ENCODE measurements at regions not wholly inside any gene's neighbourhood (a gene's known extent, or its start where the extent isn't known, plus 50 kb on each side); places are given as distances from the start of the nearest gene placed in this dataset.
"Not testable (repeated sequence)": the region's sequence is repeated elsewhere in the genome, so short reads cannot be mapped to it uniquely, and the experiment has no call there.

DNA sequence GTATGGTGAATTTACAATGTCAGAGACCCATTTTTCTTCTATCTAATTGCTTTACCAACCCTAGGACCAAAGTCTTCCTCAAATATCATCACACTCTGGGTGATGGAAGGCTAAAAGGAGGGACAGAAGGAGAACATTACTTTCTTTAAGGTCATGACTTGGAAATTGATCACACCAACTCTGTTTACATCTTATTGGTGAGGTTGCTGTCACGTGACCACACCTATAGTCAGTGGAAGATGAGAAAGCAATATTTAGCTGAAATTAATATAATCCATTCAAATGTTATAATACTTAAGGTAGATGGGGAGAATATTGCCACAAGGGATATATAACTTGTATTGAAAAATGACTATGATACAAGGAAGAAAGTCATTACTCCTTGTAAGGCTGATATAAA, 183.6 kb upstream of the SMIM30 start:
- DNase-seq (ENCODE audit: low read depth) = no peak

DNA sequence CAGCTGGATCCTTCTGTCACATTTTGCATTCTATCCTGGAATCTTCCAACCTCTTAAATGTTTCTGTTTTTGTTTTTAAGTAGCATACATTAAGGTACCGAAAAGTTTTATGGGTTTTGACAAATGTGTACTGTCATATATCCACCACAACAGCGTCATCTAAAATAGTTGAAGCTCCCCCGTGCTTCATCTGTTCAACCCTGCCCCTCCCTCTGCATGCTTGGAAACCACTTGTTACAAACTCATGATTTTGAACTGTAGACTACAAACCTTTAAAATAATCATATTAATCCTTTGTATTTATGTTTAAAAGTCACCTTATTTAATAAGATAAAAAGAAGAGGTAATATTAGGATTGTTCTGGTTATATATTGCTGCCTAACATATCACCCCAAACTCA, 182.8 kb upstream of the SMIM30 start:
- DNase-seq (ENCODE audit: low read depth) = no peak

DNA sequence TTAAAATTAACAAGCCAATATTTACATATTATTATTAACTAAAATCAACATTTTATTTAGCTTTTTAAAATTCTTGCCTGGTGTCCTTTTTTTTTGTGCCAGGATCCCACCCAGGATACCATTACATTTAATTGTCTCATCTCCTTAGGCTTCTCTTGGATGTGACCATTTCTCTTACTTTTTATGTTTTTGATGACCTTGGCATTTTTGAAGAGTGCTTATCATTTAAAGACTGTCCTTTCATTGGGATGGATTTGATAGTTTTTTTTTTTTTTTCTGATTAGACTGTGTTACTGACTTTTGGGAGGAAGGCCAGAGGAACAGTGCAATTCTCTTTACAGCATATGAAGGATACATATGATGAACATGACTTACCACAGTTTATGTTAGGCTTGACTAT, 181.4 kb upstream of the SMIM30 start:
- no peak for DNase-seq (ENCODE audit: low read depth)

GRCh38 chr7:113298501-113298900, 180.1 kb upstream of the SMIM30 start:
- no peak for DNase-seq (ENCODE audit: low read depth)

DNA sequence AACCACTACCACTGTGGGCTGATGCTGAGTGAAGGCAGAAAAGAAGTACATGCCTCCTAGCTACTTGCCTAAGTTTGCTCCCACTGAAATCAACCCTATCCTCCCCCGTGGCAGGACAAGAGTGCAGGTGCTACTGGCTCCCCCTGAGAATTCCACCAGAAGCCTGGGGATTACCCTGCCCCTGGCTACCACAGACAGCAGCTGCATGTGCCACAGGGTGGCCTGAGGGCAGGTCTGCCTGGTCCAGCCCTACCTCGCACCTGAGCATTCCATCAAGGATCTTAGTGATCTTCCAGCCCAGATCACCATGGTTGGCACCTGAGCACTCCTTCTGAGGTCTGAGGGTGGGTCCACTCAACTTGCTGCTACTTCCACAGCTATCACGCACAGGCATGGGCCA, 176.4 kb upstream of the SMIM30 start:
- no peak for DNase-seq (ENCODE audit: low read depth)

GRCh38 chr7:113292105-113292504, 173.8 kb upstream of the SMIM30 start:
- DNase-seq (ENCODE audit: low read depth) = no peak

GRCh38 chr7:113291058-113291457, 172.7 kb upstream of the SMIM30 start:
- no peak for DNase-seq (ENCODE audit: low read depth)

DNA sequence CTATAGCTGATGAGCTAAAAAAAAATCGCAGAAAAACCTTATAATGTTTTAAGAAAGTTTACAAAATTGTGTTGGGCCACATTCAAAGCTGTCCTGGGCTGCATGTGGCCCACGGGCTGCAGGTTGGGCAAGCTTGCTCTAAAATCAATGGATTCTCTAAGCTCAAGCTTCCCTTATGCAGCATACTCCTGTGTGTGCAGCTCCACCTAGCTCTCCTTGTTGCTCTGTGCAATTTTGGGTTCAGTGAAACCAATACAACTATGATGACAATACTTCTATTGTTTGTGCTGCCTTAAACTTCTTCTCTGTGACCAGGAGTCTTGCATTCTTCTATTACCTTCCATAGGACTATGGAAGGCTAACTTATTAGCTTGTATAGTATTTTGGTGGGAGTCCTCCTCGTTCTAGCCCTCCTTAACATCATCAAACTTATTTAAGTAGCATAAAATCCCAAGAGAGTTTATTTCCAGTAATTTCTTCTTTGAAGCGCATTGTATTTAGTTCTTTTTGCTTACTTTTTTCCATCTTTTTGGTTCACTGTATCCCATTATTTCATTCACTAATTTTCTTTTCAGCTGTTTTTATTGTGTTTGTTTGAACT, 170.9 kb upstream of the SMIM30 start:
- no peak for DNase-seq (ENCODE audit: low read depth)

DNA sequence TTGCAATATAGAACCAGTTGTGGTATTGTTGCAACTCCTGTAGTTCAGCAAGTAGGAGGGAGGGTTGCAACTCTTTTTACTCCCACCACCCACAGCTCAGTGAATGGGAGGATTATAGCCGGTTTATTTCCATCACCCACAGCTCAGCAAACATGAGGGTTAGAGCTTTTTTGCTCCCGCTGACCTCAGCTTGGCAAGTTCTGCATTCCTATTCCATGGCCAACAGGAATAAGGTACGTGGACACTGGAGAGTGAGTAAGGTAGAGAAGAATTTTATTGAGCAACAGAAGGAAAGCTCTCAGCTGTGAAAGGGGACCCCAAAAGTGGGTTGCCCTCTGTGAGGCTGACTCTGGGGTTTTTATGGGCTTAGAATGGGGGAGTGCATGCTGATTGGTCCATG, 167.1 kb upstream of the SMIM30 start:
- no peak for DNase-seq (ENCODE audit: low read depth)

DNA sequence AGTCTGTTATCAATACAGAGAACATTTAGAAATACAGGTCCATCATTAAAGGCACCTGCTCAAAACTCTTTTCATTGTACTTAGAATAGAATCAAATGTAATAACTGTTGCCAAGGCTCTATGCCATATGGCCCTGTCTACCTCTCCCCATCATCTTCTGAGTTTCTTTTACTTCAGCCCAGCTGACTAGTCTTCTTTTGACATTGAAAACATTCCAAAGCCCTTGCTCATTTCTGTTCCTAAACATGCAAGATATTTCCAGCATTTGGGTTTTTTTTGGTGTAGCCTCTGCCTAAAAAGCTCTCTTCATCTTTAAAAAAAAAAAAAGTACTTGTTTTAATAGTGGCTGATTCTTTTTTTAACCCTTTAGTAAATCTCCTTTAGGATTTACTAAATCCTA, 165.5 kb upstream of the SMIM30 start:
- DNase-seq (ENCODE audit: low read depth) = no peak

DNA sequence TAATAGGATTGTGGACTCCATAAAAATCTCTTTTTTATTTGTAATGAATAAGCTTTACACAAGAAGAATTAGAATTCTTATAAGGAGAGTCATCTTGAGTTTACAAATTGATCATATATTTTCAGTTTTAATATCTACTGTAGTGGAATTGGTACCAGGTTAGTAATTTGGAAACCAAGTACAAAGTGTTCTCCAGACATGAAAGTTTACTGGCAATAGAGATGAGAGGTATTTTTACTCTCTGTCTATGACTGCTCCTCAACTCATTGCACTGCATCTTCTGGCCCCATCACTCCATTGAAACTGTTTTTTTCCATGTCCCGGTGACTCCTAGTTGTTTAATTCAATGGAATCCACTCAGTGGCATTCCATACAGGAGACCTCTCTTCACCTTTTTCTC, 164.5 kb upstream of the SMIM30 start:
- DNase-seq (ENCODE audit: low read depth) = no peak

- DNase-seq (ENCODE audit: low read depth) = no peak
Measured at GRCh38 chr7:113281223-113281622, 162.9 kb upstream of the SMIM30 start.

DNA sequence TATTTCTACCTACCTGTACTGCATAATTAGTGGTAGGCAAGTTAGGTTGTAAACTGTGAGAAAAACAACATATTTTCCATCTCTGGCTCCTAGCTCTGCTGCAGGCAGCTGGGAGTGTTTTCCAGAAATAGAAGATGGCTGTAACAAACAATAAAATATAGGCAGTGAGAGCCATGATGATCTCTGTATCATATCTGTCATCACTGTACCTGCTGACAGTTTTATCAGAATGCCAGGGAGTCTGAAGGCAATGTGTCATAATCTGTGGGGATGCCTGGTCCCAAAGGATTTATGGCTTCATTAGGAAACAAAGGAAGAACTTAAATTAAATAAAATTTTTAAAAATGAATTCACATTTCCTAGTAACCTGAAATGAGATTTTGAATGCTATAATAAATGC, 160.9 kb upstream of the SMIM30 start:
- DNase-seq (ENCODE audit: low read depth) = no peak

DNA sequence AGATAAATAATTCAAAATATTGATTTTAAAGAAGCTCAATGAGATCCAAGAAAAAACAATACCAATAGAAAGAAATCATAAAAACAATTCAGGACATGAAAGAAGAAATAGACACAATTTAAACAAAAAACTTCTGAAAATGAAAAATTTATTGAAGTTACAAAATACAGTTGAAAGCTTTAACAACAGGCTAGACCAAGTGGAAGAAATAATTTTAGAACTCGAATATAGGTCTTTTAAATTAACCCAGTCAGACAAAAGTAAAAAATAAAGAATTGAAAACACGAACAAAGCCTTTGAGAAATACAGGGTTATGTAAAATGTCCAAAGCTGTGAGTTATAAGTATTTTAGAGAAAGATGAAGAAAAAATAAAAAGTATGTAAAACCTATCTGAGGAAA, 152.4 kb upstream of the SMIM30 start:
- no peak for DNase-seq (ENCODE audit: low read depth)

GRCh38 chr7:113269592-113269991, 151.2 kb upstream of the SMIM30 start:
- not testable (repeated sequence) for DNase-seq (ENCODE audit: low read depth)

DNA sequence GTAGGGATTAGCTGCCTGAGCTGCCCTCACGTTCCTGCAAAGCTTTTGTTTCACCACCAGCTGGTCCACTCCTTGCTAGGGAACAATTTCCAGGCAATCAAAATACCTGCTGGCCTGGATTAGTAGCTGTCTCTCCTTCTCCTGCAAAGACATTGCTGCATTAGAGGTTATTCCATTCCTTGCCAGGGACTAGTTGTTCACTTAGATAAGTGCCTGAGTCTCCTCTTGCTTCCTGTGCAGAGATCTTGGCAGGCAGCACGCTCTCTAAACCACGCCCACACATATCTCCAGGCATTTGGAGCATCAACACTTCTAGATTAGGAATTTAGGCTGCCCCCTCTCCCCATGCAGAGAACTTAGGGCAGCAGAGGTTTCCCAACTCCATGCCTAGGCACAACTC, 150.4 kb upstream of the SMIM30 start:
- no peak for DNase-seq (ENCODE audit: low read depth)

DNA sequence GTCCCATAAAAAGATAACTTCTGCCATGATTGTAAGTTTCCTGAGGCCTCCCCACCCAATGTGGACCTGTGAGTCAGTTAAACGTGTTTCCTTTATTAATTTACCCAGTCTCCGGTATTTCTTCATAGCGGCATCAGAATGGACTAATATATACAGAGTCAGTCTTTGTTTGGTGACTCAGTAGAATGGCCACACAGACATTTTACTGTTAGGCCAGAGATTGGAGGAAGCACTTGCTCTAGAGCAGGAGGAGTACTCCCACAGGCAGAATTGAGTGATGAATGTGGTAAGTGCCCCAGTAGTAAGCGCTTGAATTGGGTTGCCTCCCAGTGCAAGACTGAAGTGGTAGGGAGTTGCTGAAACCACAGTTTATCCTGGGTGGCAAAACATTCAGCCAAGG, 149.5 kb upstream of the SMIM30 start:
- DNase-seq (ENCODE audit: low read depth) = no peak

DNA sequence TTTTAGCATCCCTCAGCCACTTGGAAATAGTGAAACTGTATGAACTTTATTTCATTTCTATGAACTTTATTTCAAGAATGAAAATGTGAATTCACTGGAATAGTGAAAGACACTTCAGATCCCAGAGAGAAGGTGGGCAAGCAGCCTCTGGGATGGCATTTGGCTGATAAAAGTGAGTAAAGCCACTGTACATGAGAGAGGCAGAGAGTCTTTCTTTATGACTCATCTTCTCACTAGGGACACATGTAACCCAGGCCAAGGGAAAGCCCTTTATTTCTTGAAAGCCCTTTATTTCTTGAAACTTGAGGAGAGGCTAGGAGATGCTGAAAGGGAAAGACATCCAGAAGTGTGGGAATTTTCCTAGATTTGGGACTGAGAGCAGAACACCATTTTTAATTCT, 148.9 kb upstream of the SMIM30 start:
- DNase-seq (ENCODE audit: low read depth) = no peak

GRCh38 chr7:113263749-113264148, 145.4 kb upstream of the SMIM30 start:
- no peak for DNase-seq (ENCODE audit: low read depth)

- DNase-seq (ENCODE audit: low read depth) = not testable (repeated sequence)
Measured at GRCh38 chr7:113263215-113263742, 144.9 kb upstream of the SMIM30 start.

GRCh38 chr7:113256883-113257531, 138.7 kb upstream of the SMIM30 start:
- no peak for DNase-seq (ENCODE audit: low read depth)

DNA sequence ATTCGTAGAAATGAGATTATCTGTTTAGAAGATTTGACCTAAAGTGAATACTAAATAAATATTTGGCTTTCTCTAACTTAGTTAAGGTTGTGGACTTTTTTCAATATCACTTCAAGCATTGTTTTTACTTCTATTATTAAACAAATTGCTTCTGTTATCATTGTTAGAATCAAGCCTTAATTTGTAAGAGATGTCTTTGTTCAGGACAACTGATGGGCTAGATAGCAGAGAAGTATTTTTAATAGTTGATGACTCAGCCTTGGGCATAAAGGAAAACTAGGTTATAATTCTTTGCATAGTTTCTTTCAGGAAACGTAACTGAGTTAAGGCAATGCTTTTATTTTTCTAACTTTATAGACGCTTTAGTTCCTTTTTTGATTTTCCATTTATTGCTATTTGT, 128.8 kb upstream of the SMIM30 start:
- DNase-seq (ENCODE audit: low read depth) = no peak

DNA sequence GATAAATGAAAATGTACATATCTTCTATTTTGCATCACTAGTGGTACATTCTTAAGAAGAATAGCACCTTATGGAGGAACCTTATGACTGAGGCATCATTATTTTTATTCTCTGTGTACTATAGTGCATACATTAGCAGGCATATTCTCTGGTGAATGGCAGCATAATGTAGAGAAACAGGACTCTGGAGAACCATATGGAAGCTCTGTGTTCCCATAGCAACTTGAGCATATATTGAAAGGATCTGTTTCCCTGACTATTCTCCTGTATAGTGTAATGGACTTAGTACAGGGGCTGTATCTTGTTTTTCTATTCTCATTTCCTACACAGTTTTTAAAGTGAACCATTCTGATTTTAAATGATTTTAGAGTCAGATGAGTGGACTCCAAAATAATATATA, 128.4 kb upstream of the SMIM30 start:
- DNase-seq (ENCODE audit: low read depth) = no peak

GRCh38 chr7:113232885-113233284, 114.5 kb upstream of the SMIM30 start:
- DNase-seq (ENCODE audit: low read depth) = no peak
